IMR-90 (cell line): ENCODE measurements at regions not wholly inside any gene's neighbourhood (a gene's known extent, or its start where the extent isn't known, plus 50 kb on each side); places are given as distances from the start of the nearest gene placed in this dataset.

ENCODE experiments used
- ATAC-seq: fragments of 200-7000 bp; cut with Tn5 transposase; 2 replicates; pipeline ENCODE4 v1.9.1; 2020; ENCODE audit warnings: low read depth, mild to moderate bottlenecking, moderate library complexity
- BruUV-seq: library from RNA; stranded (reverse); fragments of 400-500 nt; replicated peaks from 2 replicates; lab custom pipeline; 2021; lab: Mats Ljungman, UMichigan
- CTCF ChIA-PET: fragments of 300-600 bp; formaldehyde crosslinking; extraction: SDS; loops from one replicate; lab custom pipeline; 2021; ENCODE audit warnings: antibody characterized with exemption; lab: Yijun Ruan, JAX
- POLR2A ChIA-PET: fragments of 300-600 bp; sonication (Branson Sonifier 250); formaldehyde crosslinking; loops from one replicate; lab custom pipeline; 2022; ENCODE audit warnings: antibody characterized with exemption; ENCODE audit not compliant: unreplicated experiment; lab: Charles Lee
- DNase-seq: peaks from one replicate; pipeline ENCODE4 v3.0.0; 2013
- H2AFZ ChIP-seq: replicated peaks from 2 replicates; pipeline ENCODE3; 2013; ENCODE audit warnings: low read length, mild to moderate bottlenecking; ENCODE audit not compliant: poor library complexity
- H2AK5ac ChIP-seq: 2 replicates; pipeline ENCODE4 v1.6.1; 2013; ENCODE audit warnings: low read depth, low read length, inconsistent platforms
- H2AK9ac ChIP-seq: replicated peaks from 2 replicates; pipeline ENCODE3; 2013; ENCODE audit warnings: mild to moderate bottlenecking, low read depth, low read length, moderate library complexity; ENCODE audit not compliant: poor library complexity
- H2BK120ac ChIP-seq: 2 replicates; pipeline ENCODE4 v1.6.1; 2013; ENCODE audit warnings: low read depth, low read length, inconsistent platforms
- H2BK15ac ChIP-seq: 3 replicates; pipeline ENCODE4 v1.6.1; 2013; ENCODE audit warnings: low read depth, low read length, inconsistent platforms
- H2BK20ac ChIP-seq: 2 replicates; pipeline ENCODE4 v1.6.1; 2013; ENCODE audit warnings: low read depth, mild to moderate bottlenecking, inconsistent platforms, low read length, moderate library complexity
- H2BK5ac ChIP-seq: 2 replicates; pipeline ENCODE4 v1.6.1; 2013; ENCODE audit warnings: mild to moderate bottlenecking, low read depth, low read length, inconsistent platforms; ENCODE audit not compliant: poor library complexity, severe bottlenecking
- H3K14ac ChIP-seq: replicated peaks from 2 replicates; pipeline ENCODE4 v1.6.1; 2013; ENCODE audit warnings: low read depth, low read length, inconsistent platforms
- H3K18ac ChIP-seq: 2 replicates; pipeline ENCODE4 v1.6.1; 2013; ENCODE audit warnings: low read depth, low read length, control low read depth
- H3K23ac ChIP-seq: 2 replicates; pipeline ENCODE4 v1.6.1; 2013; ENCODE audit warnings: low read depth, low read length, inconsistent platforms
- H3K27ac ChIP-seq: 2 replicates; pipeline ENCODE4 v1.5.1; 2013; ENCODE audit warnings: mild to moderate bottlenecking, control low read depth, low read length; ENCODE audit not compliant: insufficient read depth
- H3K27me3 ChIP-seq: 2 replicates; pipeline ENCODE4 v1.6.1; 2013; ENCODE audit warnings: low read length; ENCODE audit not compliant: control insufficient read depth, insufficient read depth
- H3K36me3 ChIP-seq: 2 replicates; pipeline ENCODE4 v1.6.1; 2013; ENCODE audit warnings: low read length, mixed read lengths; ENCODE audit not compliant: control insufficient read depth, insufficient read depth
- H3K4ac ChIP-seq: 2 replicates; pipeline ENCODE4 v1.6.1; 2013; ENCODE audit warnings: low read depth, low read length, inconsistent platforms
- H3K4me1 ChIP-seq: 2 replicates; pipeline ENCODE4 v1.6.1; 2013; ENCODE audit warnings: low read length, mixed read lengths; ENCODE audit not compliant: control insufficient read depth, insufficient read depth
- H3K4me2 ChIP-seq: 2 replicates; pipeline ENCODE4 v1.6.1; 2013; ENCODE audit warnings: low read depth, mild to moderate bottlenecking, control low read depth, low read length, moderate library complexity
- H3K4me3 ChIP-seq: 2 replicates; pipeline ENCODE4 v1.5.1; 2013; ENCODE audit warnings: low read depth, mild to moderate bottlenecking, control low read depth, low read length, moderate library complexity; ENCODE audit not compliant: insufficient read depth
- H3K56ac ChIP-seq: 2 replicates; pipeline ENCODE4 v1.6.1; 2013; ENCODE audit warnings: low read length, inconsistent platforms; ENCODE audit not compliant: insufficient read depth; ENCODE audit errors: extremely low read depth
- H3K79me1 ChIP-seq, 2 experiments: 2 replicates each; pipeline ENCODE4 v1.6.1; 2013; ENCODE audit warnings: low read length in 2 of 2, inconsistent platforms in 1 of 2, low read depth in 1 of 2
- H3K9ac ChIP-seq: 2 replicates; pipeline ENCODE4 v1.6.1; 2013; ENCODE audit warnings: low read depth, low read length, control low read depth
- H3K9me1 ChIP-seq: 2 replicates; pipeline ENCODE4 v1.6.1; 2013; ENCODE audit warnings: low read length, inconsistent platforms; ENCODE audit not compliant: insufficient read depth
- H3K9me3 ChIP-seq: 2 replicates; pipeline ENCODE4 v1.6.1; 2013; ENCODE audit warnings: low read length; ENCODE audit not compliant: control insufficient read depth, insufficient read depth
- H4K20me1 ChIP-seq: 2 replicates; pipeline ENCODE4 v1.6.1; 2013; ENCODE audit warnings: low read length, inconsistent platforms; ENCODE audit not compliant: insufficient read depth
- H4K5ac ChIP-seq: 2 replicates; pipeline ENCODE4 v1.6.1; 2013; ENCODE audit warnings: mild to moderate bottlenecking, low read depth, low read length, control low read depth
- H4K8ac ChIP-seq, 2 experiments: 2 replicates each; pipeline ENCODE4 v1.6.1; 2013; ENCODE audit warnings: low read depth in 2 of 2, low read length in 2 of 2, control low read depth in 1 of 2, inconsistent platforms in 1 of 2
- H4K91ac ChIP-seq: 2 replicates; pipeline ENCODE4 v1.6.1; 2013; ENCODE audit warnings: low read depth, low read length, inconsistent platforms; ENCODE audit not compliant: insufficient read depth
- BHLHE40 ChIP-seq: fragments of 150-350 bp; IDR thresholded peaks from 2 replicates; pipeline ENCODE4 v1.6.1; 2016; ENCODE audit warnings: mild to moderate bottlenecking, low read depth, low read length
- CEBPB ChIP-seq: IDR thresholded peaks from 2 replicates; pipeline ENCODE4 v1.6.1; 2012; ENCODE audit warnings: low read depth, low read length, improper control_type of control experiment
- CHD1 ChIP-seq: IDR thresholded peaks from 2 replicates; pipeline ENCODE4 v1.6.1; 2012; ENCODE audit warnings: low read depth, low read length, improper control_type of control experiment
- CTCF ChIP-seq: conservative IDR thresholded peaks from 2 replicates; pipeline ENCODE4 v1.5.1; 2012; ENCODE audit warnings: mild to moderate bottlenecking, low read depth, low read length, improper control_type of control experiment
- ELK1 ChIP-seq: fragments of 150-350 bp; IDR thresholded peaks from 2 replicates; pipeline ENCODE4 v1.6.1; 2016; ENCODE audit warnings: low read depth, mild to moderate bottlenecking, low read length, moderate library complexity, borderline replicate concordance
- FOS ChIP-seq: fragments of 150-350 bp; IDR thresholded peaks from 2 replicates; pipeline ENCODE4 v1.6.1; 2016; ENCODE audit warnings: low read depth, low read length
- MAFK ChIP-seq: IDR thresholded peaks from 2 replicates; pipeline ENCODE4 v1.6.1; 2012; ENCODE audit warnings: low read depth, low read length, improper control_type of control experiment
- NFE2L2 ChIP-seq: fragments of 150-350 bp; IDR thresholded peaks from 2 replicates; pipeline ENCODE4 v1.6.1; 2016; ENCODE audit warnings: low read depth, mild to moderate bottlenecking, low read length
- POLR2A ChIP-seq: IDR thresholded peaks from 2 replicates; pipeline ENCODE4 v1.6.1; 2012; ENCODE audit warnings: mild to moderate bottlenecking, low read depth, low read length
- RAD21 ChIP-seq: IDR thresholded peaks from 2 replicates; pipeline ENCODE4 v1.6.1; 2012; ENCODE audit warnings: low read length, improper control_type of control experiment
- RCOR1 ChIP-seq: IDR thresholded peaks from 2 replicates; pipeline ENCODE4 v1.6.1; 2012; ENCODE audit warnings: mild to moderate bottlenecking, low read length, improper control_type of control experiment; ENCODE audit not compliant: insufficient replicate concordance
- RFX5 ChIP-seq: IDR thresholded peaks from 2 replicates; pipeline ENCODE4 v1.8.0; 2012; ENCODE audit warnings: low read depth, mild to moderate bottlenecking, low read length, moderate library complexity
- SMC3 ChIP-seq: fragments of 150-350 bp; IDR thresholded peaks from 2 replicates; pipeline ENCODE4 v1.6.1; 2016; ENCODE audit warnings: low read depth, mild to moderate bottlenecking, antibody characterized with exemption, low read length, moderate library complexity
- USF2 ChIP-seq: fragments of 150-350 bp; IDR thresholded peaks from 2 replicates; pipeline ENCODE4 v1.6.1; 2017; ENCODE audit warnings: mild to moderate bottlenecking, antibody characterized with exemption, low read length, low read depth
- WGBS, 2 experiments: methylation state at CpG; one replicate each; pipeline versions ENCODE4 v1.1.5 to v1.1.7; 2013; ENCODE audit warnings: missing lambda C conversion rate in 2 of 2; ENCODE audit not compliant: insufficient read length in 1 of 2; ENCODE audit errors: extremely low coverage in 2 of 2; 5-methylcytosine and 5-hydroxymethylcytosine counted together
- dilution Hi-C: fragments of 300-500 bp; cut with HindIII; formaldehyde crosslinking; loops from one replicate; pipeline ENCODE4 v1.14.3; 2018; ENCODE audit warnings: low sequenced_read_pairs; ENCODE audit not compliant: unreplicated experiment
- in situ Hi-C: fragments of 300-500 bp; cut with MboI; formaldehyde crosslinking; loops from 3 replicates; pipeline ENCODE4 v1.14.3; 2019; ENCODE audit warnings: low sequenced_read_pairs, inconsistent platforms, mixed read lengths
- intact Hi-C: fragments of 100-400 bp; cut with micrococcal nuclease; formaldehyde crosslinking; loops from 2 replicates; pipeline ENCODE4 v1.10.0; 2022

GRCh38 chr5:87944553-87945285 is 323.9 kb downstream of the TMEM161B start:
- Histone ChIP-seq H4K5ac (no peak overlapping the region), H3K56ac (no peak overlapping the region), H3K4me1 (no peaks in the 10 kb centered on the region), H3K4ac (no peak overlapping the region), H3K23ac (no peak overlapping the region), H2AK5ac (no peak overlapping the region), H3K9ac (no peak overlapping the region), H3K79me1 (no peaks in the 10 kb centered on the region), H2BK120ac (no peak overlapping the region), H2BK15ac (no peak overlapping the region), H4K91ac (no peak overlapping the region), H3K9me1 (no peaks in the 10 kb centered on the region), H3K4me2 (no peak overlapping the region), H4K20me1 (no peaks in the 10 kb centered on the region), H3K18ac (no peak overlapping the region), H4K8ac (no peak overlapping the region), H2AK9ac (no peak overlapping the region), H3K4me3 (no peak overlapping the region), H3K14ac (no peak overlapping the region), H2AFZ (no peak overlapping the region), H3K9me3 (peaks cover 2% of the 10 kb centered on the region), H3K27ac (no peak overlapping the region), H2BK5ac (no peak overlapping the region), H3K27me3 (no peaks in the 10 kb centered on the region), H2BK20ac (no peak overlapping the region), H3K36me3 (no peaks in the 10 kb centered on the region)
- TF ChIP-seq BHLHE40 (no peak), POLR2A (no peak), SMC3 (no peak), MAFK (no peak), RFX5 (no peak), ELK1 (no peak), USF2 (no peak), NFE2L2 (no peak), RCOR1 (no peak), CEBPB (no peak), CHD1 (no peak), CTCF (no peak), RAD21 (no peak), FOS (no peak)
- ChIA-PET CTCF (no interaction called here), POLR2A (no interaction called here)
- no TSS peak for BruUV-seq
- ATAC-seq (no peak), DNase-seq (no peak)
- intact Hi-C loops: no loop called here
- dilution Hi-C loops: no loop called here
- WGBS, 2 experiments: 50% methylated on average over 4 of the region's 9 CpGs; no CpG with 5 or more reads in 1 of the 2 experiments
- in situ Hi-C loops: no loop called here
